ENCODE measurements at regions not wholly inside any gene's neighbourhood (a gene's known extent, or its start where the extent isn't known, plus 50 kb on each side); places are given as distances from the start of the nearest gene placed in this dataset.

GRCh38 chr10:78613132-78613531 lies 455.6 kb upstream of the ZMIZ1 start:
- Mint-ChIP-seq H3K27me3 (ENCODE audit: low read depth) (peaks cover 15% of the 10 kb centered on the region), H3K4me1 (ENCODE audit: low read depth) (no peaks in the 10 kb centered on the region), H3K36me3 (ENCODE audit: low read depth) (peaks cover 4% of the 10 kb centered on the region), H3K9me3 (ENCODE audit: low read depth) (peaks cover 12% of the 10 kb centered on the region), H3K4me3 (ENCODE audit: unreplicated experiment) (no peak overlapping the region), H3K27ac (ENCODE audit: unreplicated experiment) (no peak overlapping the region)
- TF ChIP-seq CTCF (IDR thresholded peaks at IDR 0.05) = no peak
- no peak for DNase-seq (ENCODE audit: low spot score)

- TF ChIP-seq CTCF (IDR thresholded peaks at IDR 0.05) = no peak
- no peaks in the 10 kb centered on the region for H3K4me1 Mint-ChIP-seq (ENCODE audit: low read depth)
- no peak for DNase-seq (ENCODE audit: low spot score)
- no peak overlapping the region for H3K4me3 Mint-ChIP-seq (ENCODE audit: unreplicated experiment)
- peaks cover 5% of the 10 kb centered on the region for H3K9me3 Mint-ChIP-seq (ENCODE audit: low read depth)
- H3K27me3 Mint-ChIP-seq (ENCODE audit: low read depth) = peaks cover 15% of the 10 kb centered on the region
- H3K27ac Mint-ChIP-seq (ENCODE audit: unreplicated experiment) = no peak overlapping the region
- peaks cover 4% of the 10 kb centered on the region for H3K36me3 Mint-ChIP-seq (ENCODE audit: low read depth)
Observed at GRCh38 chr10:78614267-78614666, 454.5 kb upstream of the ZMIZ1 start.

- H3K4me1 Mint-ChIP-seq (ENCODE audit: low read depth) = no peaks in the 10 kb centered on the region
- no peak for TF ChIP-seq CTCF (IDR thresholded peaks at IDR 0.05)
- no peak overlapping the region for H3K27ac Mint-ChIP-seq (ENCODE audit: unreplicated experiment)
- H3K36me3 Mint-ChIP-seq (ENCODE audit: low read depth) = peaks cover 4% of the 10 kb centered on the region
- no peak for DNase-seq (ENCODE audit: low spot score)
- peaks cover 4% of the 10 kb centered on the region for H3K9me3 Mint-ChIP-seq (ENCODE audit: low read depth)
- peaks cover 15% of the 10 kb centered on the region for H3K27me3 Mint-ChIP-seq (ENCODE audit: low read depth)
- H3K4me3 Mint-ChIP-seq (ENCODE audit: unreplicated experiment) = no peak overlapping the region
Observed at GRCh38 chr10:78614744-78615143, 454.0 kb upstream of the ZMIZ1 start.

- no peak for DNase-seq (ENCODE audit: low spot score)
- Mint-ChIP-seq H3K4me3 (ENCODE audit: unreplicated experiment) (no peak overlapping the region), H3K36me3 (ENCODE audit: low read depth) (peaks cover 2% of the 10 kb centered on the region), H3K27me3 (ENCODE audit: low read depth) (peaks cover 15% of the 10 kb centered on the region), H3K9me3 (ENCODE audit: low read depth) (no peaks in the 10 kb centered on the region), H3K27ac (ENCODE audit: unreplicated experiment) (no peak overlapping the region), H3K4me1 (ENCODE audit: low read depth) (peaks cover 2% of the 10 kb centered on the region)
- no peak for TF ChIP-seq CTCF (IDR thresholded peaks at IDR 0.05)
Observed at GRCh38 chr10:78616125-78616695, 452.6 kb upstream of the ZMIZ1 start.

- Mint-ChIP-seq H3K36me3 (ENCODE audit: low read depth) (peaks cover 2% of the 10 kb centered on the region), H3K4me1 (ENCODE audit: low read depth) (peaks cover 9% of the 10 kb centered on the region), H3K4me3 (ENCODE audit: unreplicated experiment) (no peak overlapping the region), H3K27me3 (ENCODE audit: low read depth) (peaks cover 10% of the 10 kb centered on the region), H3K9me3 (ENCODE audit: low read depth) (no peaks in the 10 kb centered on the region), H3K27ac (ENCODE audit: unreplicated experiment) (no peak overlapping the region)
- no peak for DNase-seq (ENCODE audit: low spot score)
- TF ChIP-seq CTCF (IDR thresholded peaks at IDR 0.05) = no peak
Observed at GRCh38 chr10:78617115-78617514, 451.7 kb upstream of the ZMIZ1 start.
